HG03039 (cell line): ENCODE measurements at regions not wholly inside any gene's neighbourhood (a gene's known extent, or its start where the extent isn't known, plus 50 kb on each side); places are given as distances from the start of the nearest gene placed in this dataset.
"Not testable (repeated sequence)": the region's sequence is repeated elsewhere in the genome, so short reads cannot be mapped to it uniquely, and the experiment has no call there.

Experiments used
- ATAC-seq: cut with Tn5 transposase; IDR thresholded peaks from one replicate; pipeline ENCODE4 v1.9.1; 2021; ENCODE audit warnings: mild to moderate bottlenecking, moderate library complexity; ENCODE audit not compliant: unreplicated experiment

- no peak for ATAC-seq
These were observed 186.8 kb downstream of the FRK start for GRCh38 chr6:115873901-115874300.

- no peak for ATAC-seq
These were observed 190.2 kb downstream of the FRK start for GRCh38 chr6:115870464-115870863.

GRCh38 chr6:115865914-115866313, 194.8 kb downstream of the FRK start:
- ATAC-seq: no peak

- no peak for ATAC-seq
These were observed 197.5 kb downstream of the FRK start for GRCh38 chr6:115863211-115863610.

- ATAC-seq: not testable (repeated sequence)
These were observed 199.0 kb downstream of the FRK start for GRCh38 chr6:115861658-115862057.

- ATAC-seq: not testable (repeated sequence)
These were observed 201.1 kb downstream of the FRK start for GRCh38 chr6:115859577-115859976.

- no peak for ATAC-seq
These were observed 205.6 kb downstream of the FRK start for GRCh38 chr6:115854866-115855665.

- no peak for ATAC-seq
These were observed 213.0 kb downstream of the FRK start for GRCh38 chr6:115847671-115848070.

- ATAC-seq: no peak
These were observed 216.7 kb downstream of the FRK start for GRCh38 chr6:115843945-115844344.

GRCh38 chr6:115842338-115842737, 218.4 kb downstream of the FRK start:
- no peak for ATAC-seq

GRCh38 chr6:115839583-115840181, 221.0 kb downstream of the FRK start:
- ATAC-seq: no peak

GRCh38 chr6:115838763-115839401, 221.8 kb downstream of the FRK start:
- ATAC-seq: peak; percentile 79

- ATAC-seq: no peak
These were observed 222.5 kb downstream of the FRK start for GRCh38 chr6:115838216-115838615.

- ATAC-seq: not testable (repeated sequence)
These were observed 224.3 kb downstream of the FRK start for GRCh38 chr6:115836374-115836773.

GRCh38 chr6:115835314-115835713, 225.4 kb downstream of the FRK start:
- ATAC-seq: no peak

- ATAC-seq: not testable (repeated sequence)
These were observed 226.1 kb downstream of the FRK start for GRCh38 chr6:115834542-115834941.

- ATAC-seq: no peak
These were observed 227.9 kb downstream of the FRK start for GRCh38 chr6:115832786-115833185.

GRCh38 chr6:115832186-115832585, 228.5 kb downstream of the FRK start:
- ATAC-seq: no peak

- no peak for ATAC-seq
These were observed 229.8 kb downstream of the FRK start for GRCh38 chr6:115830895-115831294.

- no peak for ATAC-seq
These were observed 238.9 kb downstream of the FRK start for GRCh38 chr6:115821798-115822197.

- ATAC-seq: no peak
These were observed 241.2 kb downstream of the FRK start for GRCh38 chr6:115819506-115819905.

- ATAC-seq: no peak
These were observed 243.5 kb downstream of the FRK start for GRCh38 chr6:115817161-115817560.
